Esophagus squamous epithelium (tissue), 4 donors: ENCODE measurements at regions not wholly inside any gene's neighbourhood (a gene's known extent, or its start where the extent isn't known, plus 50 kb on each side); places are given as distances from the start of the nearest gene placed in this dataset.

Experiments used
- CTCF ChIP-seq, 6 experiments: fragments of 450-650 bp in 4 of 6; fragments of 200-600 bp in 2 of 6; sonication (generic) in 2 of 6; IDR thresholded peaks; one replicate each; pipeline ENCODE4 v1.5.1; 2016 to 2019; ENCODE audit warnings: antibody characterized with exemption in 6 of 6, mild to moderate bottlenecking in 4 of 6, moderate library complexity in 4 of 6
- POLR2A ChIP-seq, 4 donors: fragments of 450-650 bp; IDR thresholded peaks; one replicate each; pipeline ENCODE4 v1.6.1; 2017; ENCODE audit warnings: antibody characterized with exemption in 4 of 4, mild to moderate bottlenecking in 4 of 4, moderate library complexity in 3 of 4

- no peak for TF ChIP-seq CTCF (IDR thresholded peaks at IDR 0.05)
- TF ChIP-seq POLR2A (IDR thresholded peaks at IDR 0.05): no peak
These were observed 165.7 kb downstream of the YIPF5 start for GRCh38 chr5:144004751-144005150.
